ENCODE measurements at regions not wholly inside any gene's neighbourhood (a gene's known extent, or its start where the extent isn't known, plus 50 kb on each side); places are given as distances from the start of the nearest gene placed in this dataset.

GRCh38 chr9:21683484-21684175 lies 118.8 kb upstream of the MTAP start:
- H3K4me3 ChIP-seq (ENCODE audit: low read depth, low read length): no peak overlapping the region
- TF ChIP-seq CTCF (IDR thresholded peaks at IDR 0.05; ENCODE audit: borderline replicate concordance, insufficient read depth, low read depth, low read length): no peak

- no peak overlapping the region for H3K4me3 ChIP-seq (ENCODE audit: low read depth, low read length)
- TF ChIP-seq CTCF (IDR thresholded peaks at IDR 0.05; ENCODE audit: borderline replicate concordance, insufficient read depth, low read depth, low read length): no peak
Observed at GRCh38 chr9:21684231-21684630, 118.2 kb upstream of the MTAP start.

GRCh38 chr9:21684831-21685362 lies 117.5 kb upstream of the MTAP start:
- H3K4me3 ChIP-seq (ENCODE audit: low read depth, low read length): no peak overlapping the region
- TF ChIP-seq CTCF (IDR thresholded peaks at IDR 0.05; ENCODE audit: borderline replicate concordance, insufficient read depth, low read depth, low read length): no peak

- no peak overlapping the region for H3K4me3 ChIP-seq (ENCODE audit: low read depth, low read length)
- TF ChIP-seq CTCF (IDR thresholded peaks at IDR 0.05; ENCODE audit: borderline replicate concordance, insufficient read depth, low read depth, low read length): no peak
Observed at GRCh38 chr9:21685502-21685901, 116.9 kb upstream of the MTAP start.

- H3K4me3 ChIP-seq (ENCODE audit: low read depth, low read length): no peak overlapping the region
- no peak for TF ChIP-seq CTCF (IDR thresholded peaks at IDR 0.05; ENCODE audit: borderline replicate concordance, insufficient read depth, low read depth, low read length)
Observed at GRCh38 chr9:21686738-21687137, 115.7 kb upstream of the MTAP start.

GRCh38 chr9:21687351-21687750 lies 115.1 kb upstream of the MTAP start:
- no peak for TF ChIP-seq CTCF (IDR thresholded peaks at IDR 0.05; ENCODE audit: borderline replicate concordance, insufficient read depth, low read depth, low read length)
- no peak overlapping the region for H3K4me3 ChIP-seq (ENCODE audit: low read depth, low read length)
